PC-3 (cell line): ENCODE measurements at regions not wholly inside any gene's neighbourhood (a gene's known extent, or its start where the extent isn't known, plus 50 kb on each side); places are given as distances from the start of the nearest gene placed in this dataset.

ENCODE experiments used
- EZH2phosphoT487 ChIP-seq: fragments of 300-600 bp; sonication (generic); IDR thresholded peaks from 2 replicates; pipeline ENCODE4 v1.6.1; 2018; ENCODE audit warnings: mild to moderate bottlenecking, antibody characterized with exemption, low read length, borderline replicate concordance
- TF ChIP-seq, protein P1 (sequence below): fragments of 300-600 bp; sonication (generic); conservative IDR thresholded peaks from 2 replicates; pipeline ENCODE4 v1.5.1; 2017; ENCODE audit warnings: antibody characterized with exemption, low read depth, mild to moderate bottlenecking, low read length

DNA sequence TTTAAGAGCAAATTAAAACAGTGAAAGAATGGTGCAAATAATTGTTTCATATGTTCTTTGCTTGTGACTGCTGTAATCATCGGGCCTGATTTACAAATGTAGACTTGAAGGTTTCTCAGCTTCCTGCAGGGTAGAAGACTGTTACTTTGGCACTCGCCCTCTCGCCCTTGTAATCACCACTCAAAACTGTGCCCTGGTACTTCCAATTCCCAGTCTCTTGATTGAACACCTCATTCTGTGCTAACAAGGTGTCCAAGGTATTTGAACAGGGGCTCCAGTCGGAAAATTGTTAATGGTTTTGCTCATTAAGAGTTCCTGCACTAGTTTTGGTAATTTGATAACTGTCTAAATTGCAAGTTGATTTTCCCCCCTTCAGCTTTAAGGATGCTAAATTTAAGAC lies 209.5 kb downstream of the ZIC1 start:
- TF ChIP-seq, protein P1, sequence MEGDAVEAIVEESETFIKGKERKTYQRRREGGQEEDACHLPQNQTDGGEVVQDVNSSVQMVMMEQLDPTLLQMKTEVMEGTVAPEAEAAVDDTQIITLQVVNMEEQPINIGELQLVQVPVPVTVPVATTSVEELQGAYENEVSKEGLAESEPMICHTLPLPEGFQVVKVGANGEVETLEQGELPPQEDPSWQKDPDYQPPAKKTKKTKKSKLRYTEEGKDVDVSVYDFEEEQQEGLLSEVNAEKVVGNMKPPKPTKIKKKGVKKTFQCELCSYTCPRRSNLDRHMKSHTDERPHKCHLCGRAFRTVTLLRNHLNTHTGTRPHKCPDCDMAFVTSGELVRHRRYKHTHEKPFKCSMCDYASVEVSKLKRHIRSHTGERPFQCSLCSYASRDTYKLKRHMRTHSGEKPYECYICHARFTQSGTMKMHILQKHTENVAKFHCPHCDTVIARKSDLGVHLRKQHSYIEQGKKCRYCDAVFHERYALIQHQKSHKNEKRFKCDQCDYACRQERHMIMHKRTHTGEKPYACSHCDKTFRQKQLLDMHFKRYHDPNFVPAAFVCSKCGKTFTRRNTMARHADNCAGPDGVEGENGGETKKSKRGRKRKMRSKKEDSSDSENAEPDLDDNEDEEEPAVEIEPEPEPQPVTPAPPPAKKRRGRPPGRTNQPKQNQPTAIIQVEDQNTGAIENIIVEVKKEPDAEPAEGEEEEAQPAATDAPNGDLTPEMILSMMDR, result no peak
- no peak for TF ChIP-seq EZH2phosphoT487
